Germinal center (tissue), 1 donor: ENCODE measurements at regions not wholly inside any gene's neighbourhood (a gene's known extent, or its start where the extent isn't known, plus 50 kb on each side); places are given as distances from the start of the nearest gene placed in this dataset.
"Not testable (repeated sequence)": the region's sequence is repeated elsewhere in the genome, so short reads cannot be mapped to it uniquely, and the experiment has no call there.

Source experiments
- DNase-seq: peaks from one replicate; pipeline ENCODE4 v3.0.0; 2012; ENCODE audit warnings: mixed read lengths, low spot score

DNA sequence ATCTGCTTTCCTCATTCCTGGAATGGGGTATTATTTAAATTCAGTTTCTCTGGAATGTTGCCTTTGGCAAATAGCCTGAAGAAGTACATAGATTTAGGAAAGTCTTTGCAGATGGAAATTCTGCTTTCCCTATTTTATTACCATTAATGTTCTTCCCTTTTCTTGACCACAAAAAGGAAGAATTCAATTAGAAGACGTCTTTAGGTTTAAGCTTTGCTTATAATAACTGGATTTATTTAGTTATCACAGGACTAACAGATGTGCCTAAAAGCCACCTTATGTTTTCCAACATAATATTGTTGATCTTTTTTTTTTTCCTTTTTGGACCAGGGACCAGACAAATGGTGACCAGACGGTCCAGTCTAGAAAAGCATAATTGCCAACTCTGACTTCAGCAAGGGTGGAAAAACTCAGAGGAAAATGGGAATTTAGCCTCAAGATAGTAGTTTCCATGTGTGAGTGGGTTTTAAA, 210.1 kb upstream of the SPRY2 start:
- DNase-seq = no peak

DNA sequence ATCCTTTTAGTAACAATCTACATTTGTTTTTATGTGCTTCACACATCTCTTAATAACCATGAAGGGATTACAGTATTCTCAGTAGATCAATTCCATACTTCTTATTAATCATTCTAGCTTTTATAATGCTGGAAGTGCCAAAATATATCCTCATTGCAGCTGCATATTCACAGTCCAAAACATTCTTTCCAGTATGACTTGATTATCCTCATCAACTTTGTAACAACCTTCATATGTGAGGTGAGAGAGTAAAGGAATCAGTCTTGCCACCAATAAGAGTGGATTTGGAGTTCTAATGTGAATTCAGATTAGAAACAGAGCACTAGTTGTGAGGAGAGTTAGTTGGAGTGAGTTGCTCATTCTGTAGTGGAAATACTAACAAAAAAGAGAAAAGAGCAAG, 208.0 kb upstream of the SPRY2 start:
- DNase-seq = no peak

DNA sequence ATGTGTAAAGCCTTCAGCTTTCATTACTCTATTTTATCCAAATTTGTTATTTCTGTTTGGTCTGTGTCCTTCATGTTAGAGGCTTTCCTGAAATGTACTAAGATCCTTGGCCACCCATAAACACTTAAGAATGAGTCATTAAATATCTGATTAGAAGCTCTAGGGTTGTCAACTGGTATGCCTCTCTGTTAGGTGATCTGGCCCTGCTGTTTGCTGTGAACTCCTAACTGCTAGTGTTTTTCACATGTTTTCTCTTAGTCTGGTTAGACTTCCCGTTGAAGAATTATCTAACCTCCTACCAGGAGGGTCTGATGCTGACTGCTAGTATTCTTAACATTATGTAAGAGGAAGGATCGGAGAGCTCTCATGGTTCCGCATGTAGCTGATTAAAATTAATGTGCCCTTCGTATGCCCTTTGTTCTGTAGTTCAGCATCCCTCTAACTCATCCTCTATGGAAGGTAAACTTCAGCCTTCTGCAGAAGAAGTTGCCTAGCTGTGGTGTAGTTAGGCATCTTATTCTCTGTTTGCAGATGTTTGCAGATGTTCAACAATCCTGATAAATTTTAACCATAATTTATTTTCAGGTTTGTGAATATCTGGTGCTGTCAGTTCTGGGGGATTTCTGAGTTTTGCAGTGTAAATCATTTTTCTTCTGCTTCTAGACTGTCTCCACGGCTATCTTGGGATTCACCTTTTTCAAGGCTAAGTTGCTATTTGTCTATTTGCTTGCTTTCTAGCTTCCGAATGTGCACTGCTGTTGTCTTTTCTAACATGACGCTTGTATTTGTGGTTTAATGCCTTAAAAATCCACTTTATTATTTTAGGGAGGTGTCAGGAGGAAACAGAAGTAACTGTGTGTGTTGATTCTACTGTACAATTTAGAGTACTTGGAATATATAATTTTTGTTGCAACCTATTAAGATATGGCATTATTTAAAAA, 207.2 kb upstream of the SPRY2 start:
- no peak for DNase-seq

DNA sequence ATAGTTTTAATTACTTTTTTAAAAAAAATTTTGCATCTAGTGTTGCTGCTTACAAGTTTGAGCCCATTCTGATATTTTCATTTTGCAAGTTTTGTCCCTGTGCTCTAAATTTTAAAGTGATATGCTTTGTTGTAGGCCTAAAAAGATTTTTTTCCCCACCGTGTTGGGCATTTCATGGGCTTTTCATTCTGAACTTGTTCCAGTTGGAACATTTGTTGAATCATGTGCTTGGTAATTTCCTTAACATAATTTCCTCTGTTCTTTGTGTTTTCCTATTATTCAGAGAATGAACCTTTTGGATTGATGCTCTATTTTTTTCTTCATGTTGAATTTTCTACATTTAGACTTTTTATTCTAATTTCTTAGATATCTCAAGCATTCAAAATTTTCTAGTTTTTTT, 206.4 kb upstream of the SPRY2 start:
- no peak for DNase-seq

DNA sequence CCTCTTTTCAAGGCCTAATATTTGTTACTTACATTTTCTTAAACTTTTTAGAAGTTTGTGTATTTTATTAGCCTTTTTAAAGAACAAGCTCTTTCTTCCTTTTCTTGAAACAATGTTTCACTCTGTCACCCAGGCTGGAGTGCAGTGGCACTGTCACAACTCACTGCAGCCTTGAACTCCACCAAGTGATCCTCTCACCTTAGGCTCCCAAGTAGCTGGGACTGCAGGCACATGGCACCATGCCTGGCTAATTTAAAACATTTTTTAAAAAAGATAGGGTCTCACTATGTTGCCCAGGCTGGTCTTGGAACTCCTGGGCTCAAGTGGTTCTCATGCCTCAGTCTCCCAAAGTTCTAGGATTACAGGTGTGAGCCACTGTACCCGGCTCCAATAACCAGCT, 192.2 kb upstream of the SPRY2 start:
- no peak for DNase-seq

DNA sequence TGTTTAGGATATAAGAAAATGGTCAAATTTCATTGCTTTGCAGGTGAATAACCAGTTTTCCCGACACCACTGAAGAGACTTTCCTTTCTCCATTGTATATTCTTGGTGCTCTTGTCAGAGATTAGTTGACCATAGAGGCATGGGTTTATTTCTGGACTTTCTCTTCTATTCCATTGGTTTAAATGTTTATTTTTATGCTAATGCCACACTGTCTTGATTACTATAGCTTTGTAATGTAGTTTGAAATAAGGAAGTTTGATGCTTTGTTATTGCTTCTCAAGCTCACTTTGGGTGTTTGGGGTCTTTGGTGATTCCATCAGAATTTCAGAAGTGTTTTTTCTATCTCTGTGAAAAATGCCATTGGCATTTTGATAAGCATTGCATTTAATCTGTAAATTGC, 190.0 kb upstream of the SPRY2 start:
- no peak for DNase-seq

DNA sequence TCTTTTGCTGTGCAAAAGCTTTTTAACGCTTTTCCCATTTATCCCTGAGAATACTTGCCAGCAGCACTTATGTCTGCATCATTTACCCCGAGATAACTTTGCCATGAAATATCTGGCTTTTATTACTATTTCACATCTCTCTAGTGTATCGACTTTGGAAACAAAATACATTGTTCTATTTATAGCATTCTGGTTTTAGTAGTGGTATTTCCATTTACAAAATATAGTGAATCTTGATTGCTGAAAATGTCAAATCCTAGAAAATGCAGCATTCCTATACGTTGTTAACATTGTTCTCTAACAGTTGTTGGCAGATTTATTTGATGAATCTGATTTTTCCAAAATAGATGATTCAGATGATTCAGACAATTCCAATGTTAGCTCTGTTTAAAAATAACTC, 189.3 kb upstream of the SPRY2 start:
- DNase-seq = no peak

DNA sequence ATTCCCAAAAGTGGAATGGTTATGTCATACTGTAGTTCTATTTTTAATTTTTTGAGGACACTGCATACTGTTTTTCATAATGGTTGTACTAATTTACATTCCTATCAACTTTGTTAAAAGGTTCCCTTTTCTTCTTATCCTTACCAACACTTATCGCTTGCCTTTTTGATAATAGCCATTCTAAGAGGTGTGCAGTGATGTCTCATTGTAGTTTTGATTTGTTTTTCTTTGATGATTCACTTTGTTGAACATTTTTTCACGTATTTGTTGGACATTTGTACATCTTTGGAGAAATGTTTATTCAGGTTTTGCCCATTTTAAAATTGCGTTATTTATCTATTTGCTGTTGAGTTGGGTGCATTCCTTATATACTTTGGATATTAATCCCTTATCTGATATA, 188.8 kb upstream of the SPRY2 start:
- DNase-seq = no peak

DNA sequence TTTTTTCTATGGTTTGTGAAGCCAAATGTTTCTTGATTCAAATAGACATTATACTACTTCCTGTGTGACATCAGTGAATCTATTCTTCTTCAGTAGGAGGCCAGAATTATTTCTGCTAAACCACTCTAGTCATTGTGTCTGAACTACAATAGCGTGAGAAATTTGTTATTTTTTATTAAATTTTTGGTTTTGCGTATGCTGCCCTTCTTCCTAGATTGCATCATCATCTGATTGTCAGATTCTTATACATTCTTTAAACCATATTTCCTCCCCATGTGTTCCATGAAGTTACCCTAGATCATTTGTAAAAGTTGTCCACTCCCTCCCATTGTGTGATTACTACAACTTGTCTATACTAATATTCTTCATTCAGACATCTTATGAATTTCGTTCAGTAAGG, 187.8 kb upstream of the SPRY2 start:
- DNase-seq = no peak

DNA sequence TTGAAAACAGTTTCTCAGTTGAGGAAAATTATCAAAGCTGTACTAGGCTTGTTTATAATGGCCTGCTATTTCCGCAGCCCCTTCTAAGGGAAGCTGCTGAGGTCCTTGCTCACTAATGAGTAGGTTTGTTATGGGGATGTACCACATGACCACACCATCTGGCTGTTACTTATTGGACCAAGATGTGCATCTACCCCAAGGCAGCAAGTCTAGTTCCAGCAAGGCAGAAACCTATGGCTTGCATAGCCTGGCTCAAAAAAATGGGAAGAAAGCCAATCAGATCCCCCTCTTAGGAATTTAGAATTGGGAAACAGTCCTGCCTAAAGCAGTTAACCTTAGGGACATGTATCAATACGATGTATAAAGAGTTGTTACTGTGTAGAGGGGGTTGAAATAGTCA, 186.5 kb upstream of the SPRY2 start:
- no peak for DNase-seq

DNA sequence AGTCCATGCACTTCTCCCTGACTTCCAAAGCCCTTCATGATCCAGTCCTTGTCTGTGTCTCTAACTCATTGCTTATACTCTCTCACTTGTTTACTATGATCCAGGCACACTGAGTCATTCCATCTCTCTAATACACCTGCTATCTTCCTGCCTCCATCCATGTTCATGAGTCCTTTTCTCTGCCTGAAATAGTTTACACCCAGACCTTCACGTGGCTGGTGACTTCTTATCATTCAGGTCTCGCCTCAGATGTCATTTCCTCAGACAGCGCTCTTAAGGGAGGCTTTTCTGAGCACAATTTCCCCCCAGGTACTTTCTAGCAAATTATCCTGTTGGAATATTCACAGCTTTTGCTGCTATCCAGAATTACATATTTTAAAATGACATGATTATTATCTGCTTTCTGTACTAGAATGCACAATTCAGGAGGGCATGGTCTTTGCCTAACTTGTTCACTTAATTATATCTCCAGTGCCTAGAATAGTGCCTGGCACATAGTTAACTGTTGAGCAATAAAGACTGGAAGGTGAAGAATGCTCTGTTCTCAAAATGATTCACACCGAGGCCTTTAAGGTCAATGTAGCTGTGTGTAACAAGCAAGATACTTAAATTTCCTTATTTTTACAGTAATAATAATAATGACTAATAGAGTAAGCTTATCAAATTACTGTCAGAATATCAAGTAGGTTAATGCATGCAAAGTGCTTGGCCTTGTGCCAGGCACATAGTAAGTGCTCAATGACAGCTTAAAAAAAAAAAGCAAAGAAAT, 183.7 kb upstream of the SPRY2 start:
- no peak for DNase-seq

DNA sequence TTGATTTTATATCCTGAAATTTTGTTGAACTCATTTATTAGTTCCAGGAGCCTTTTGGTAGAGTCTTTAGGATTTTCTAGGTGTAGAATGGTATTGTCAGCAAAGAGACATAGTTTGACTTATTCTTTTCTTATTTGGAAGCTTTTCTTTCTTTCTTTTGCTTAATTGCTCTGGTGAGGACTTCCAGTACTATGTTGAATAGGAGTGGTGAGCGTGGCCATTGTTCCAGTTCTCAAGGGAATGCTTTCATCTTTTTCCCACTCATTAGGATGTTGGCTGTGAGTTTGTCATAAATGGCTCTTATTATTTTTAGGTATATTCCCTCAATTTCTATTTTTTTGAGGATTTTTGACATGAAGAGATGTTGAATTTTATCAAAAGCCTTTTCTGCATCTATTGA, 182.2 kb upstream of the SPRY2 start:
- DNase-seq = no peak

DNA sequence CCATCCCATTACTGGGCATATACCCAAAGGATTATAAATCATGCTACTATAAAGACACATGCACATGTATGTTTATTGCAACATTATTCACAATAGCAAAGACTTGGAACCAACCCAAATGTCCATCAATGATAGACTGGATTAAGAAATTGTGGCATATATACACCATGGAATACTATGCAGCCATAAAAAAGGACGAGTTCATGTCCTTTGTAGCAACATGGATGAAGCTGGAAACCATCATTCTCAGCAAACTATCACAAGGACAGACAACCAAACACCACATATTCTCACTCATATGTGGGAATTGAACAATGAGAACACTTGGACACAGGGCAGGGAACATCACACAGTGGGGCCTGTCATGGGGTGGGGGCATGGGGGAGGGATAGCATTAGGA, 181.5 kb upstream of the SPRY2 start:
- DNase-seq = not testable (repeated sequence)

DNA sequence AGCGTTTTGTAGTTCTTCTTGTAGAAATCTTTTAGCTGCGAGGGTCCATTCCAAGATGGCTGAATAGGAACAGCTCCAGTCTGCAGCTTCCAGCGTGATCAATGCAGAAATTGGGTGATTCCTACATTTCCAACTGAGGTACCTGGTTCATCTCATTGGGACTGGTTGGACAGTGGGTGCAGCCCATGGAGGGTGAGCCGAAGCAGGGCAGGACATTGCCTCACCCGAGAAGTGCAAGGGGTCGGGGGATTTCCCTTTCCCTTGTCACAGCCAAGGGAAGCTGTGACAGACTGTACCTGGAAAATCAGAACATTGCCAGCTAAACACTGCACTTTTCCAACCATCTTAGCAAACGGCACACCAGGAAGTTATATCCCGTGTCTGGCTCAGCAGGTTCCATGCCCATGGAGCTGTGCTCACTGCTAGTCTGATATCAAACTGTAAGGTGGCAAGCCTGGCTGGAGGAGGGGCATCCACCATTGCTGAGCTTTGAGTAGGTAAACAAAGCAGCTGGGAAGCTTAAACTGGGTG, 176.0 kb upstream of the SPRY2 start:
- DNase-seq = no peak

DNA sequence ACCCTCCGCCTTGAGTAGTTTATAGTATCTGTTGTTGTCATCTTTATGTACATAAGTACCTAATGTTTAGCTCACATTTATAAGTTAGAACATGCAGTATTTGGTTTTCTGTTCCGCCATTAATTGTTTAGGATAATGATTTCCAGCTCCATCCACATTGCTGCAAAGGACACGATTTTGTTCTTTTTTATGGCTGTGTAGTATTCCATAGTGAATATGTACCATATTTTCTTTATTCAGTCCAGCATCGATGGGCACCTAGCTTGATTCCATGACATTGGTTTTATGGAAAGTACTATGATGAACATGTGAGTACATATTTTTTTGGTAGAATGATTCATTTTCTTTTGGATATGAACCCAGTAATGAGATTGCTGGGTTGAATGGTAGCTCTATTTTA, 174.4 kb upstream of the SPRY2 start:
- no peak for DNase-seq

DNA sequence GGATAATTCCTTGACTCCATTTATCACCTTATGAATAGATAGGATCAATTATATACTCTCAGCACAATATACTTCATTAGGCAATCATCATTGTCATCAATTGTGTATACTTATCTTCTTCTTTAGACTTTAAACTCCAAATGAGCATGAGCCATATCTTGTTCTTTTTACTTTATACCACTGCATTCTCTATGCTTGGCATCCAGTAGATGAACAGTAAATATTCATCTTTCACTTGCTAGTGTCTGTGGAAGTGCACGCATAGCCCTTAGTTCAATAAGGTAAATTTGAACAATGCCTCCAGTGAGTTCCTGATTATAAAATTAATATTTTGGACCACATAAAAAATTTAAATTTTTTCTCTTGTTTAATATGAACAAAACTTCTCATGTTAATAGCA, 172.3 kb upstream of the SPRY2 start:
- DNase-seq = no peak

DNA sequence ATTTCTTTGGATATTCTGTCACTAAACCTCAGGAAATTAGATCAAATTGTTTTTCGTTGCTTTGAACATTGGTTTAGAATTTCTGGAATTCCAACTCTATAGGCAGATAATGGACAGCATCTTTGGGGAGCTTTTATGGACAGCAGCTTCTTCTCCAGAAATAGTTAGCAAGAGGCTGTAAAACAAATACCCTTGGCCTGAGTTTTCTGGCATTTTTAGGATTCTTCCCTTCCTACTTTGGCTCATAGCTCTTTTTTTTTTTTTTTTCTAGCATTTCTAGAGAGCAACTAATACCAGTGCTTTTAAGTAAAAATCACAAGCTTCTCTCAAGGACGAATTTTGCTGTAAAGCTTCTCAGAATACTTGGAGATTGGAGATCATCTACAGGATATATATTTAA, 169.8 kb upstream of the SPRY2 start:
- DNase-seq = no peak

DNA sequence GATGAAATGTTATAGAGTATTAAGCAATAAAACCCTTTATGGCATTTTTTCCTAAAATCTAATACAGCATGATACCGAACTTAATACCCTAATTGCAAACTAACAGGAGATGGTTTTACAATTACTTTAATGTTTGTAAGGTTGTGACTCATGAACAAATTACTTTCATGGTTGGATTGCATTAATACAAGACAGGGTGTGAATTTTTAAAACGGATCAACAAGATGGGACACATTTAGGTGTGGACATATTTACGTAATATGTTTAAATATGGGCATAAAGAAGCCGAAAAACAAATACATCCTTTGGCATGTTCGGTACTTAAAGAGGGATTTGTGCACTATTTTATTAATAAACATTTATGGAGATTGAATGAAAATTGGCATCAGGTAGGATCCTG, 168.3 kb upstream of the SPRY2 start:
- no peak for DNase-seq

DNA sequence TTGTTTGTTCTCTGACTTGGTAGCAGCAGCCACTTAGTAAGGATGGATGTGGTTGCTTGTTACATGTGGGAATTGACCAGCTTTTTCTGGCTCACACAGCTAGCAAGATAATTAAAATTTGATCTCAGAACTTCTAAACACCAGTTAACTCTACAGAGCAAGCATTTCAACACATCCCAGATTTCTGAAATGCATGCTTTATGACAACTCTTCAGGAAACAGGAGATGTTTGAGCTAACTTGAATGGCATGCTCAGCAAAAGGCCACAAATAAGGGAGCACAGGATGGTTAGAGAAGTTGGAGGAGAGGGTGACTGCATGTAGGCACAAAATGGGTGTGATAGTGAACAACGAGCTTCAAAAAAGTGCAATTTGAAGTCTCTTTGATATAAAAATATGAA, 167.1 kb upstream of the SPRY2 start:
- no peak for DNase-seq

DNA sequence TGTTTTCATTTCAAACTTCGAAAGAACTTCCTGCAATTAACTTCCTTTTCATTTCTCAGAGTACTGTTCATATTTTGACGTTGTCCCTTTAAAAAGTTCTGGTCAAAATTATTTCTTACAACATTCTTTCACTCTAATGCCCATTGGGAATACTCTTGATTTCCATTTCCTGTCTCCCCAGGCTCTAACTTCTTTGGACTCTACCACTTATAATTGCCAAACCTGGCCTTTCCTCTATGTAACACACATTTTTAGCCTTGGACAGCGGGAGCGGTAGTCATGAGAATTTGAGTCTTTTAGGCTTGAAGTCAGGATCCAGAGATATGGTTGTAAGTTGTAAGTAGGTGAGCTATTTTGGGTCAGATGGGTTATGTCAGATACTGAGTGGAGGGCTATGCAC, 163.5 kb upstream of the SPRY2 start:
- DNase-seq = no peak

DNA sequence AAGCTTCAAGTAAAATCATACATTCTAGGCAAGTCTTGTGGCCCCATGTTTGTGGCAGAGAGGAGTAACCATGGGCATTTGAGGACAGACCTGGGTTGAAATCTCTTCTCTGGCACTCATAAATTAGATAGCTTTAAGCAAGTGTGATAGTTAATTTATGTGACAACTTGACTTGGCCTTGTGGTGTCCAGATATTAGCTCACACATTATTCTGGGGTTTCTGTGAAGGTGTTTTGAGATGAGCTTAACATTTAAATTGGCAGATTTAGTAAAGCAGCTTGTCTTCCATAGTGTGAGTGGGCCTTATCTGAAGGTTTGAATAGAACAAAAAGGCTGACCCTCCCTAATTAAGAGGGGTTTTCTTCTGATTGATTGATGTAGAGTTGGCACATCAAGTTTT, 161.4 kb upstream of the SPRY2 start:
- no peak for DNase-seq

DNA sequence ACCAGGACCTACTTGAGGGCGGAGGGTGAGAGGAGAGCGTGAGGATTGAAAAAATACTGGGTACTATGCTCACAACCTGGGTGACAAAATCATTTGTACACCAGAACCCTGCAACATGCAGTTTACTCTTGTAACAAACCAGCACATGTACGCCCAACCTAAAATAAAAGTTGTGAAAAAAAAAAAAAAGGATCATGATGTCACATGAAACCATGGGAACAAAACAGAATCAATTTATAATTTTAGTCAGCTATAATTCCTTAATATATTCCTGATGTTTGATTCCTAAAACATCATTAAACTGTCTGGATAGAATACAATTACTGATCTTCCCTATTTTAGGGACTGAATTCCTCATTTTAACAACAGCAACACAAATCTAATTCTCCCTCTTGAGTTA, 160.6 kb upstream of the SPRY2 start:
- no peak for DNase-seq
